Astrocyte of the cerebellum (primary cell): ENCODE measurements at regions not wholly inside any gene's neighbourhood (a gene's known extent, or its start where the extent isn't known, plus 50 kb on each side); places are given as distances from the start of the nearest gene placed in this dataset.

Experiments
- DNase-seq: peaks from one replicate; pipeline ENCODE4 v3.0.0-alpha.2; 2011; ENCODE audit warnings: low read depth
- H3K4me3 ChIP-seq: 2 replicates; pipeline ENCODE4 v1.5.1; 2011; ENCODE audit warnings: mild to moderate bottlenecking, low read depth, low read length, moderate library complexity
- CTCF ChIP-seq: IDR thresholded peaks from 2 replicates; pipeline ENCODE4 v1.5.1; 2012; ENCODE audit warnings: low read length, low read depth, moderate library complexity, mild to moderate bottlenecking; ENCODE audit errors: missing control alignments
- in situ Hi-C: cut with HindIII; loops from 2 replicates; pipeline ENCODE4 v1.10.0; 2017; ENCODE audit warnings: low sequenced_read_pairs

GRCh38 chr2:207265332-207265731, 99.6 kb upstream of the KLF7 start:
- no peak for DNase-seq
- H3K4me3 ChIP-seq = no peak overlapping the region
- in situ Hi-C loops = no loop called here
- no peak for TF ChIP-seq CTCF

DNA sequence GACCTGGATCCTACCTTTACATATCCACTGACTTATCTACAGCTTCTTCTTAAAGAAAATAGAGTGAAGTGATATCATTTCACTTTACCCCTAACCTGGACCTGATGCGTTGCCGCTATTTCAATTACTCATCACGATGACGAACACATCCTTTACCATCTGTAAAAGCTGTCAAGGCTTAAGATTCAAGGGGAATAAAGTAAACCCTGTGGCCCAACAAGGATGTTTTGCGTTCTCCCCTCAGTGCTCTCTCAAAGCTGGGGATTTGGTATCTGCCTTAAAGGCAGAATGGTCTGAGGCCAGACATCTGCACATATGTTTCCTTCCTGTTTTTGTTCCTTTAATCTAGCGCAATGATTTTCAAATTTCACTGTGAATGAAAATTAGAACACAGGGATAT, 100.1 kb upstream of the KLF7 start:
- no peak for DNase-seq
- no peak overlapping the region for H3K4me3 ChIP-seq
- TF ChIP-seq CTCF = no peak
- in situ Hi-C loops = no loop called here

DNA sequence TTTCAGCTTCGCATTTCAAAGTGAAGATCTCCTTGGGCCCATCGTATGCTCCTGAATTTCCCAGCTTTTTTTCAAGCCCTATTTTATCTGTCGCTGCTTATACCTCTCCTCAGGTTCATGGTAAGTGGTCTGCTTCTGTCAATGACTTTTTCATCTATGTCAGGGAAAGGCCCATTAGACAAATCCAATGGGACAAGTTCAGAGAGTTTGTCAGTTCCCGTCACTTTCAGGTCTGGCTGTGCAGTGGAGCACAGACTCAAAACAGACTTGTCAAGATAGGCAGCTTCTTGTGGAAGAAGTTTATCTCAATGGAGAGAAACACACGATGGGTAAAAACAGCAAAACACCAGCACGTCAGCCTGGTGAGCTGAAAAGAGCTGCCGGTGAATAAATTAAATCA, 100.9 kb upstream of the KLF7 start:
- no peak for TF ChIP-seq CTCF
- no peak for DNase-seq

DNA sequence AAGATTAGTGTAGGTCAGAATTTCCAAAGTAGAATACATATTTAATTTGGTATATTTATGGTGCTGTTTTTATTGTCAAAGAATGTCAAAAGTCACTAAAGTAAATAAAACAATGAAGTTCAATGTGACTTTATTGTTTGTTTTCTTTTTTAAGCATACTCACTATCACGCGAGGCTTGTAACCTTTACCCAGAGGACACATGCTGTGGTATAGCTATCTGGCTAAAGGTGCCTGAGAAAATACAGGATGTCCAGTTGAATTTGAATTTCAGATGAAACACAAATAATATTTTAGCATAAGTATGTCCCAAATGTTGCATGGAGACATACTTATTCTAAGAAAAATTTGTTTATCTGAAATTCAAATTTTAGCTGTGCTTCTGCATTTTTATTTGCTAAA, 103.3 kb upstream of the KLF7 start:
- no peak for DNase-seq
- H3K4me3 ChIP-seq = no peak overlapping the region
- no peak for TF ChIP-seq CTCF
- in situ Hi-C loops = no loop called here

More for the DNA sequence above, 100.9 kb upstream of the KLF7 start:
- no peak overlapping the region for H3K4me3 ChIP-seq
- in situ Hi-C loops = no loop called here

- no peak overlapping the region for H3K4me3 ChIP-seq
- TF ChIP-seq CTCF = no peak
- DNase-seq = no peak
- in situ Hi-C loops = no loop called here
These were observed 108.9 kb upstream of the KLF7 start for GRCh38 chr2:207274530-207275189.

- TF ChIP-seq CTCF = no peak
- in situ Hi-C loops = no loop called here
- H3K4me3 ChIP-seq = no peak overlapping the region
- DNase-seq = no peak
These were observed 110.0 kb upstream of the KLF7 start for GRCh38 chr2:207275779-207276178.

- TF ChIP-seq CTCF = no peak
- no peak for DNase-seq
These were observed 110.5 kb upstream of the KLF7 start for GRCh38 chr2:207276248-207276647.

More at GRCh38 chr2:207276248-207276647, 110.5 kb upstream of the KLF7 start:
- H3K4me3 ChIP-seq = no peak overlapping the region
- in situ Hi-C loops = no loop called here
